ENCODE measurements at regions not wholly inside any gene's neighbourhood (a gene's known extent, or its start where the extent isn't known, plus 50 kb on each side); places are given as distances from the start of the nearest gene placed in this dataset.
"Not testable (repeated sequence)": the region's sequence is repeated elsewhere in the genome, so short reads cannot be mapped to it uniquely, and the experiment has no call there.

GRCh38 chrX:28472926-28473325 is 114.3 kb upstream of the IL1RAPL1 start:
- DNase-seq: no peak

- no peak for DNase-seq
Measured at GRCh38 chrX:28487818-28488217, 99.4 kb upstream of the IL1RAPL1 start.

GRCh38 chrX:28491322-28491721 is 95.9 kb upstream of the IL1RAPL1 start:
- no peak for DNase-seq

GRCh38 chrX:28491941-28492340 is 95.3 kb upstream of the IL1RAPL1 start:
- DNase-seq: peak; percentile 1

GRCh38 chrX:28498658-28499057 is 88.6 kb upstream of the IL1RAPL1 start:
- DNase-seq: no peak

- DNase-seq: not testable (repeated sequence)
Measured at GRCh38 chrX:28502667-28503066, 84.6 kb upstream of the IL1RAPL1 start.

- DNase-seq: not testable (repeated sequence)
Measured at GRCh38 chrX:28507650-28508049, 79.6 kb upstream of the IL1RAPL1 start.

- no peak for DNase-seq
Measured at GRCh38 chrX:28520786-28521185, 66.5 kb upstream of the IL1RAPL1 start.

- DNase-seq: not testable (repeated sequence)
Measured at GRCh38 chrX:28528354-28528753, 58.9 kb upstream of the IL1RAPL1 start.

All from MV-4-11 (cell line).